HEK293T (cell line): ENCODE measurements at regions not wholly inside any gene's neighbourhood (a gene's known extent, or its start where the extent isn't known, plus 50 kb on each side); places are given as distances from the start of the nearest gene placed in this dataset.

Experiments
- CTCF ChIA-PET: fragments of 350-600 bp; formaldehyde crosslinking; extraction: SDS; loops from one replicate; lab custom pipeline; 2021; ENCODE audit warnings: antibody characterized with exemption, inconsistent platforms; lab: Yijun Ruan, JAX
- POLR2A ChIA-PET: fragments of 350-600 bp; formaldehyde crosslinking; extraction: SDS; loops from one replicate; lab custom pipeline; 2020; ENCODE audit warnings: antibody characterized with exemption, inconsistent platforms; lab: Yijun Ruan, JAX
- DNase-seq: peaks from one replicate; pipeline ENCODE4 v3.0.0; 2012; ENCODE audit warnings: mixed read lengths; ENCODE audit errors: extremely low spot score
- ARNT ChIP-seq: fragments of 450-650 bp; IDR thresholded peaks from 2 replicates; pipeline ENCODE4 v1.6.1; 2017; ENCODE audit warnings: mild to moderate bottlenecking
- BHLHE40 ChIP-seq: fragments of 450-650 bp; IDR thresholded peaks from 2 replicates; pipeline ENCODE4 v1.6.1; 2016; ENCODE audit warnings: mild to moderate bottlenecking, moderate library complexity, borderline replicate concordance
- CTBP1 ChIP-seq: fragments of 450-650 bp; IDR thresholded peaks from 2 replicates; pipeline ENCODE4 v1.6.1; 2016; ENCODE audit warnings: borderline replicate concordance
- ELF4 ChIP-seq: fragments of 450-650 bp; IDR thresholded peaks from 2 replicates; pipeline ENCODE4 v1.6.1; 2017; ENCODE audit warnings: antibody characterized with exemption
- FOXA1 ChIP-seq: fragments of 450-650 bp; IDR thresholded peaks from 2 replicates; pipeline ENCODE4 v1.6.1; 2016; ENCODE audit warnings: mild to moderate bottlenecking
- FOXK2 ChIP-seq: fragments of 450-650 bp; IDR thresholded peaks from 2 replicates; pipeline ENCODE4 v1.6.1; 2016; ENCODE audit warnings: mild to moderate bottlenecking
- FOXM1 ChIP-seq: fragments of 450-650 bp; IDR thresholded peaks from 2 replicates; pipeline ENCODE4 v1.6.1; 2017; ENCODE audit warnings: mild to moderate bottlenecking, borderline replicate concordance
- HDGF ChIP-seq: fragments of 450-650 bp; IDR thresholded peaks from 2 replicates; pipeline ENCODE4 v1.6.1; 2017; ENCODE audit warnings: antibody characterized with exemption, borderline replicate concordance
- L3MBTL2 ChIP-seq: fragments of 450-650 bp; conservative IDR thresholded peaks from 2 replicates; pipeline ENCODE4 v1.6.1; 2016; ENCODE audit warnings: mild to moderate bottlenecking
- LEF1 ChIP-seq: fragments of 450-650 bp; IDR thresholded peaks from 2 replicates; pipeline ENCODE4 v1.6.1; 2017; ENCODE audit warnings: mild to moderate bottlenecking, borderline replicate concordance
- NFRKB ChIP-seq: fragments of 450-650 bp; IDR thresholded peaks from 2 replicates; pipeline ENCODE4 v1.6.1; 2016; ENCODE audit warnings: mild to moderate bottlenecking, moderate library complexity
- PKNOX1 ChIP-seq: fragments of 450-650 bp; IDR thresholded peaks from 2 replicates; pipeline ENCODE4 v1.6.1; 2016
- SP1 ChIP-seq: fragments of 450-650 bp; IDR thresholded peaks from 2 replicates; pipeline ENCODE4 v1.6.1; 2017
- SUZ12 ChIP-seq: fragments of 450-650 bp; IDR thresholded peaks from 2 replicates; pipeline ENCODE4 v1.6.1; 2016; ENCODE audit warnings: mild to moderate bottlenecking
- TARDBP ChIP-seq: fragments of 450-650 bp; IDR thresholded peaks from 2 replicates; pipeline ENCODE4 v1.6.1; 2016
- ZNF384 ChIP-seq: fragments of 450-650 bp; IDR thresholded peaks from 2 replicates; pipeline ENCODE4 v1.6.1; 2016

DNA sequence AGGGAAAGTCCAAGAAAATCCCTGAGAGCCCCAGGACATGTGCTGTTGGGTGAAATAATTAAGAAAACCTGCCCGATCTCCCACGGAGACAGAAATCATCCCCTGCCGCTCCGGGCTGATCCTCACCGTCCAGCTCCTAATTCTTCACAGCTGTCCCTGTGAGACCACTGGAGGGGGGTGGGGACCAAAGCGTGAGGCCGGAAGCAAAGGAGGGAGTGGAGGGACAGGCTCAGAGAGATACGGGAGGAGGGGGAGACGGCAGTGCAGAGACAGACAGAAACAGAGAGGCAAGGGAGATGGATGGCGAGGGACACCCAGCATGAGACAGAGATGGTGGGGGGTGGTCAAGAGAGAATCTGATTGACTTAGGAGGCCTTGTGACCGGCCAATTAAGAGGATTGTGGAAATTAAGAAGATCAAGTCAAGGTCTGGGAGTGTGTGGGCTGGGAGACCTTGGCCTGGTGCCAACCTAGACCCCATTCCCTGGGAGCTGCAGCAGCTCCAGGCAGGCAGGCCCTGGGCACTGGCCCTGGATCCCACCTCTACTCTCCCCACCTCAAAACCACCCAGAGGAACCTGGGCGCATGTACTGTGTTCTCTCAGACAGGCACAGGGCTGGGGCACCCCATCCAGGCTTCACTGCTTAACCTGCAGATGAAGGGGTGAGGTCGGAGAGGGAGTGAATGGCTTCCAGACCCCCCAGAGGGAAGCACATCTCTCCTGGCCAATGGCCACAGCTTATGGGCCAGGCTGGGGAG is 113.2 kb upstream of the ALDH1A3 start:
- no peak for DNase-seq
- ChIA-PET CTCF (no interaction called here), POLR2A (no interaction called here)
- TF ChIP-seq SUZ12 (no peak), CTBP1 (no peak), ZNF384 (no peak), L3MBTL2 (no peak), NFRKB (no peak), FOXK2 (no peak), LEF1 (no peak), SP1 (no peak), ARNT (no peak), PKNOX1 (no peak), FOXM1 (no peak), FOXA1 (no peak), TARDBP (no peak), HDGF (no peak), ELF4 (no peak)

DNA sequence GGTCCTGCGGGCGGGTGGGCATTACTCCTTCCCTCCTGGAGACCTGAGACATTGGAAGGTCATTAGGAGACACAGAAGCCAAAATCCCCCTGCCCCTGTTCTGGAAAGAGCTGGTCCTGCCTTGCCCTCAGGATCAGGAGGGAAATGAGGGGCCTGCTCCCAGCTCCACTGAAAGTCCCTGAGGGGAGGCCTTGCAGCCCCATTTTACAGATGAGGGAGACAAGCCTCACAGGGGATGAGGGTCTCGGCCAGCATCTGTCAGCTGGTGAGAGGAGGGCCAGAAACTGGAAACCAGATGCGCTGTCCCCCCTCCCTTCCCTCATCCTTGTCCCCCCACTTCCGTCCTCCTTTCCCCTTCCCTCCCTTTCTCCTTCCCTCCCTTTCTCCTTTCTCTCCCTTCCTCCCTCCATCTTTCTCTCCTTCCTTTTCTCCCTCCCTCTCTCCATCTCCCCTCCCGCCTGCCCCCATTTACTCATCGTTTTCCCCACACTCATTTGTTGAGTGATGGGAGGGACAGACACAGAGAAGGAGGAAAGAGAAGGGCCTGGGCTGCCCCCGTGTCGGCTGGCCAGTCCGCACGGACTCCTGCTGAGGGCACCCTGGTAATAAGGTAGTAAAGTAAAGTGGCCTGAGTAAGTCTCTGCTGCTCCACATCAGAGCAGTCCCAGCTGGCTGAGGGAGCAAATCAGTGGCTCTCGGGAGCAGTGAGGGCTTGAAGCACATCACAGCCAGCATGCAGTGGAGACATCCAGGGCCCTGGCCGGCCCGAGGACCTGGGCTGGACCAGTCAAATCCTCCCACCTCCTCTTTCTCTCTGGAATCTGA is 112.4 kb upstream of the ALDH1A3 start:
- ChIA-PET POLR2A (no interaction called here), CTCF (no interaction called here)
- DNase-seq = no peak
- TF ChIP-seq L3MBTL2 = no peak
- no peak for TF ChIP-seq LEF1

DNA sequence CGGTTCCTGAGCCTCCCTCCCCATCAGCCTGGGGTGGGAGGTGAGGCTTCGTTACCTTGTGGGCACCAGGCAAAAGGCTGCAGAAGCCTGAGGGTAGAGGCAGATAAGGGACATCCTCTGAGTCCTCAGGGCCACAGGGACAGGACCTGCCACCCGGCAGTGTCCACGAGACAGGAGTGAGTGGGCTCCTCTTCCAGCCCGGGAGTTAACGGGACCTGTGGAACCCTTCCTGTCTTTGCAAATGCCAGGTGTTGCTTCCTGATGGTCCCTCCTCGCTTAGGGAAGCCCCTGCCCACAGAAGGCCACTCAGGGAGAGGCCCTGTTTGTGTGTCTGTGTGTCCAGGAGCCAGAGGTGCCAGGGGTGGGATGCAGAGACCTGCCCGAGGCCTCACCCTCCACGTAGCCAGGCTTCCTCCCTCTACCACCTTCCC is 111.1 kb upstream of the ALDH1A3 start:
- POLR2A ChIA-PET = no interaction called here
- CTCF ChIA-PET = no interaction called here
- TF ChIP-seq HDGF = no peak
- TF ChIP-seq SP1 = no peak
- TF ChIP-seq L3MBTL2 = no peak
- no peak for TF ChIP-seq ARNT
- no peak for TF ChIP-seq ELF4
- DNase-seq = no peak

DNA sequence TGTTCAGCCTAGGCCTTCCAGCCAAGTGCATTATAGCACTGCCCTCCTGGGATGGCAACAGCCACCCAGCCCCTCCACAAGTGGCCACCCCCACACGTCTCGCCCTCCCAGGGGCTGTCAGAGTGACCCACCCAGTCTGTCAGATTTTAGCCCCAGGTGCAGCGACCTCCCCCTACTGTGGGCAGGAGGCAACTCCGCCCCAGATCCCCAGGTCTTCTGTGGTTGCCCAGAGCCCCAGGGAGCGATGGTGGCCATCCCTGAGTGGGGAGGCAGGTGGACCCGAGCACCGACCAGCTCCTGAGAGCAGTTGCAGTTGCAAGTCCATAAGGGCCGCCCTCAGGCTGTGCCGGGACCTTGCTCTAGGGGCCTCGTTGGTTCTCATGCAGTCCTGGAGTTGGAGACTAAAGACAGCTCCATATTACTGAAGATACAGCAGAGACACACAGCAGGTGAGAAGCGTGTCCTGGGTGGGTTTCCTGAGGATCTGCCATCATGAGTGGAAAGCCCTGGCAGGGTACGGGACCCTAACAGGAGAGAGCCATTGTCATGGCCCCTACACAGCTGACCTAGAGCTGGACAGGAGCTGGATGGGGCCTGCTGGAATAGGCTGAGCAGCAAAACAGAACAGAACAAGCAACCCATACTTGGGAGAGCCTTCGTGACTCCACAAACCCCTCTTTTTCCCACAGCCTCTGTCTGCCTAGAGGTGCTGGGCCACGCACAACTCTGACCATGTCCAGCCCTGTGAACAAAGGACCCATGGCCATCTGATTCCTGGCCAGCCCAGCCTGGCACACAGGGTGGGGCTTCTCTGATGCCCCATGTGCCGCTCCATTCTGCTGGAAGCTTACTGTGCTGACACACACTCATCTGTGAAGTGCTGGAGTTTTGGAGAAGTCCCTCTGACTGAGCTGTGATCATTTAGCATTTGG is 110.3 kb upstream of the ALDH1A3 start:
- no peak for DNase-seq
- ChIA-PET CTCF (no interaction called here), POLR2A (no interaction called here)
- TF ChIP-seq FOXM1 (no peak), SP1 (no peak), BHLHE40 (no peak), FOXA1 (no peak), HDGF (no peak), NFRKB (no peak), LEF1 (no peak), SUZ12 (no peak), PKNOX1 (no peak), ZNF384 (no peak), FOXK2 (no peak), CTBP1 (no peak), ELF4 (no peak), ARNT (no peak)

GRCh38 chr15:100769975-100770340 is 109.7 kb upstream of the ALDH1A3 start:
- TF ChIP-seq ARNT (no peak), HDGF (no peak), BHLHE40 (no peak), LEF1 (no peak), PKNOX1 (no peak)
- CTCF ChIA-PET = no interaction called here
- no peak for DNase-seq
- POLR2A ChIA-PET = no interaction called here
